Esophagus (tissue), 2 donors: ENCODE measurements at regions not wholly inside any gene's neighbourhood (a gene's known extent, or its start where the extent isn't known, plus 50 kb on each side); places are given as distances from the start of the nearest gene placed in this dataset.

Source experiments
- H3K27ac ChIP-seq, 2 donors: one replicate each; pipeline ENCODE4 v1.5.1; 2013; ENCODE audit warnings: low read depth in 2 of 2, mild to moderate bottlenecking in 2 of 2, inconsistent platforms in 1 of 2, low read length in 1 of 2, moderate library complexity in 1 of 2
- H3K27me3 ChIP-seq, 2 donors: one replicate each; pipeline ENCODE4 v1.6.1; 2013; ENCODE audit warnings: low read length in 2 of 2, control low read depth in 1 of 2, mild to moderate bottlenecking in 1 of 2; ENCODE audit not compliant: insufficient read depth in 2 of 2, control insufficient read depth in 1 of 2
- H3K36me3 ChIP-seq, 2 donors: one replicate each; pipeline ENCODE4 v1.6.1; 2013; ENCODE audit warnings: low read length in 1 of 2; ENCODE audit not compliant: control insufficient read depth in 2 of 2, insufficient read depth in 2 of 2
- H3K4me1 ChIP-seq, 2 donors: one replicate each; pipeline ENCODE4 v1.6.1; 2013; ENCODE audit warnings: low read length in 1 of 2; ENCODE audit not compliant: control insufficient read depth in 2 of 2, insufficient read depth in 2 of 2
- H3K4me3 ChIP-seq, 2 donors: one replicate each; pipeline ENCODE4 v1.5.1; 2013; ENCODE audit warnings: low read length in 2 of 2, mild to moderate bottlenecking in 2 of 2, low read depth in 1 of 2, moderate library complexity in 1 of 2
- H3K9me3 ChIP-seq, 2 donors: one replicate each; pipeline ENCODE4 v1.6.1; 2013; ENCODE audit warnings: mild to moderate bottlenecking in 2 of 2, low read depth in 1 of 2, low read length in 1 of 2, moderate library complexity in 1 of 2; ENCODE audit not compliant: control insufficient read depth in 2 of 2, insufficient read depth in 1 of 2
- WGBS, 2 donors: extraction: QIAGEN DNeasy Blood & Tissue Kit; methylation state at CpG; one replicate each; pipeline ENCODE4 v1.1.7; 2013; 5-methylcytosine and 5-hydroxymethylcytosine counted together
- donor health status: healthy with polysubstance abuse.
- donor health status: Bipolar disorder and iron deficiency.

GRCh38 chr14:53350429-53350828 lies 197.3 kb upstream of the DDHD1 start:
- WGBS, 2 donors = 96 to 97% methylated on average over 2 of the region's 2 CpGs
- no peaks in the 10 kb centered on the region for H3K4me1 ChIP-seq
- H3K4me3 ChIP-seq = no peak overlapping the region
- H3K27me3 ChIP-seq = no peaks in the 10 kb centered on the region
- H3K27ac ChIP-seq = no peak overlapping the region
- H3K9me3 ChIP-seq = no peaks in the 10 kb centered on the region
- no peaks in the 10 kb centered on the region for H3K36me3 ChIP-seq

GRCh38 chr14:53346988-53347387 lies 193.9 kb upstream of the DDHD1 start:
- Histone ChIP-seq H3K36me3 (no peaks in the 10 kb centered on the region), H3K27me3 (no peaks in the 10 kb centered on the region), H3K4me3 (no peak overlapping the region), H3K27ac (no peak overlapping the region), H3K4me1 (no peaks in the 10 kb centered on the region), H3K9me3 (no peaks in the 10 kb centered on the region)
- WGBS, 2 donors = 65 to 71% methylated on average over 3 of the region's 3 CpGs

DNA sequence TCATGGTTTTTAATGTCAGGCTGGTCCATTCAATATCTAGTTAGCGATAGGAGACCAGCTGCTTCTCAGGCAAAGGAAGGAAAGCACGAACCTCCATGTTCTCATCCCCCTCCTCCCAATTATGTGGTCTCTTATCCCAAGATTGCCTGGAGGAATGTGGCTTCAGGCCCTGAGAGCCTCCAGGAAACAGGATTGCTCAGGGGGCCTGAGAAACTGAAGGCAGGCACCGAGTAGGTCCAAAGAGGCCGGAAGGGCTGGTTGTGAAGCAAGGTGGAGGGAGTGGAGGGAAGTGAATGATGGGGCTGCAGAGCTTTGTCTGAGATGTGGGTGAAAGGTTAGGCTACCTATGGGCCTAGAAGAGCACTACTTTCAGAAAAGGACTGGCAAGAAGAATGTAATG lies 188.2 kb upstream of the DDHD1 start:
- WGBS, 2 donors = 85 to 91% methylated on average over 4 of the region's 4 CpGs
- no peaks in the 10 kb centered on the region for H3K36me3 ChIP-seq
- H3K27ac ChIP-seq = no peak overlapping the region
- H3K27me3 ChIP-seq = no peaks in the 10 kb centered on the region
- H3K4me1 ChIP-seq = no peaks in the 10 kb centered on the region
- no peak overlapping the region for H3K4me3 ChIP-seq
- H3K9me3 ChIP-seq = no peaks in the 10 kb centered on the region

GRCh38 chr14:53338192-53338591 lies 185.1 kb upstream of the DDHD1 start:
- Histone ChIP-seq H3K9me3 (no peaks in the 10 kb centered on the region), H3K4me1 (no peaks in the 10 kb centered on the region), H3K4me3 (no peak overlapping the region), H3K36me3 (no peaks in the 10 kb centered on the region), H3K27me3 (no peaks in the 10 kb centered on the region), H3K27ac (no peak overlapping the region)
- WGBS, 2 donors = 81 to 84% methylated on average over 5 of the region's 5 CpGs

GRCh38 chr14:53336729-53337128 lies 183.6 kb upstream of the DDHD1 start:
- 91 to 97% methylated on average over 3 of the region's 3 CpGs for WGBS, 2 donors

GRCh38 chr14:53333809-53334208 lies 180.7 kb upstream of the DDHD1 start:
- H3K27me3 ChIP-seq = no peaks in the 10 kb centered on the region
- H3K9me3 ChIP-seq = no peaks in the 10 kb centered on the region
- H3K36me3 ChIP-seq = no peaks in the 10 kb centered on the region
- H3K27ac ChIP-seq = no peak overlapping the region
- no peaks in the 10 kb centered on the region for H3K4me1 ChIP-seq
- 82 to 89% methylated on average over 2 of the region's 2 CpGs for WGBS, 2 donors
- no peak overlapping the region for H3K4me3 ChIP-seq

More at GRCh38 chr14:53336729-53337128, 183.6 kb upstream of the DDHD1 start:
- H3K4me3 ChIP-seq = no peak overlapping the region
- H3K9me3 ChIP-seq = no peaks in the 10 kb centered on the region
- H3K36me3 ChIP-seq = no peaks in the 10 kb centered on the region
- no peak overlapping the region for H3K27ac ChIP-seq
- H3K4me1 ChIP-seq = no peaks in the 10 kb centered on the region
- no peaks in the 10 kb centered on the region for H3K27me3 ChIP-seq

DNA sequence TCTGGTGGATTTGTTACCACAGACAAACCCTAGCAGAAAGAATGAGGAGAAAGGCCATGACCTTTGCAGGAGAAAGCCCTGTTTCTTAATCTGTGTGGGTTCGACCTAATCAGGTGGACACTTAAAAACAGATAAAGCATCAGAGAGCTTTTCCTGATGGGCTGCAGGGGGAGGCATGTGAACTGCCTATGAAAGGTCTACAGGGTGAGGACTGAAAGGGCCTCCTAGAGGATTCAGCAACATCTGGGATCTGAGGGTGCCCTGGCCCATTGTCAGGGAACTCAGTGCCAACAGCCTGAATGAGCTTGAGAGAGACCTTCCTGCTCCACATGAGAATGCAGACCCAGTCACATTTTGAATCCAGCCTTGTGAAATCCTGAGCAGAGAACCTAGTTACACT lies 178.8 kb upstream of the DDHD1 start:
- H3K9me3 ChIP-seq = no peaks in the 10 kb centered on the region
- H3K36me3 ChIP-seq = no peaks in the 10 kb centered on the region
- no peaks in the 10 kb centered on the region for H3K4me1 ChIP-seq
- H3K27ac ChIP-seq = no peak overlapping the region
- no peaks in the 10 kb centered on the region for H3K27me3 ChIP-seq
- 72% methylated on average over 1 of the region's 1 CpG for WGBS, 2 donors
- no peak overlapping the region for H3K4me3 ChIP-seq

DNA sequence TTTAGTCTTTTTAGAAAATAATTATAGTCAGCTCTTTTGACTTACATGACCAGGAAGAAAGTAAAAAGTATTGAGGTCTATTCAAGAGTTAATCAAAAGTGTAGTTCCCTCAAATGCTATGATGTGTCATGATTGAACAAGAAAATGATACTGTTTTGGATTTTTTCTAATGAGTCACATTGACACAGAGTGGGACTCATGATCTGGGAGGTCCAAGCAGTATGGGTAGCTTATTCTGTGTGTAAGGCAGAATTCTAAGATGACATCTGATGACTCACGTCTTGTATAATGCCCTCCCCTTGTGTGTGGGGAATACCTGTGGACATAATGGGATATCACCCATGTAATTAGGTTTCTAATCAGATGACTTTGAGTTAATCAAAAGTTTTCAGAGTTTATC lies 178.1 kb upstream of the DDHD1 start:
- Histone ChIP-seq H3K9me3 (no peaks in the 10 kb centered on the region), H3K27me3 (no peaks in the 10 kb centered on the region), H3K4me1 (no peaks in the 10 kb centered on the region), H3K36me3 (no peaks in the 10 kb centered on the region), H3K4me3 (no peak overlapping the region), H3K27ac (no peak overlapping the region)
- 69 to 73% methylated on average over 1 of the region's 1 CpG for WGBS, 2 donors

DNA sequence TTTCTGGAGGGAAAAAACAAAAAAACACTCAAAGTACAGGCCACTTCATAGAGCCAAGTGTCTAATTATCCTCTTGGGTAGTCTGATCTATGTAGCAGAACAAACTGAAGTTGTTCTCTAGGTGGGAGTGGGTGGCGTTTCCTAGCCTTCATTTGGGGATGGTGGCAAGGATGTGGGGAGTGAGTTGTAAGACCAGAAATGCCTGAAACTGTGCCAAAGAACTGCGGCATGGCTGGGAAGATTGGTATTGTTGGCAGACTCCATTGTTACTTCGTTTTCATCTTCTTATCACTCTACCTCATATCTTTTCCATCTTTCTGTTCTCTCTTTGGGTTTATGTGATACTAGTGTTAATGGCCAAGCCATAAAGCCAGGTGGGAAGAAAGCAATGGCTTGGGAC lies 177.3 kb upstream of the DDHD1 start:
- H3K4me1 ChIP-seq = no peaks in the 10 kb centered on the region
- no peaks in the 10 kb centered on the region for H3K27me3 ChIP-seq
- no peaks in the 10 kb centered on the region for H3K9me3 ChIP-seq
- H3K27ac ChIP-seq = no peak overlapping the region
- no peak overlapping the region for H3K4me3 ChIP-seq
- WGBS, 2 donors = 79 to 83% methylated on average over 3 of the region's 3 CpGs
- no peaks in the 10 kb centered on the region for H3K36me3 ChIP-seq

GRCh38 chr14:53328841-53329240 lies 175.7 kb upstream of the DDHD1 start:
- Histone ChIP-seq H3K9me3 (no peaks in the 10 kb centered on the region), H3K36me3 (no peaks in the 10 kb centered on the region), H3K4me1 (no peaks in the 10 kb centered on the region), H3K27me3 (no peaks in the 10 kb centered on the region), H3K27ac (no peak overlapping the region), H3K4me3 (no peak overlapping the region)
- WGBS, 2 donors = 62 to 65% methylated on average over 5 of the region's 5 CpGs
